ENCODE measurements at regions not wholly inside any gene's neighbourhood (a gene's known extent, or its start where the extent isn't known, plus 50 kb on each side); places are given as distances from the start of the nearest gene placed in this dataset.

GRCh38 chr1:187629075-187629474 is 800.3 kb downstream of the PLA2G4A start:
- TF ChIP-seq, protein P1, sequence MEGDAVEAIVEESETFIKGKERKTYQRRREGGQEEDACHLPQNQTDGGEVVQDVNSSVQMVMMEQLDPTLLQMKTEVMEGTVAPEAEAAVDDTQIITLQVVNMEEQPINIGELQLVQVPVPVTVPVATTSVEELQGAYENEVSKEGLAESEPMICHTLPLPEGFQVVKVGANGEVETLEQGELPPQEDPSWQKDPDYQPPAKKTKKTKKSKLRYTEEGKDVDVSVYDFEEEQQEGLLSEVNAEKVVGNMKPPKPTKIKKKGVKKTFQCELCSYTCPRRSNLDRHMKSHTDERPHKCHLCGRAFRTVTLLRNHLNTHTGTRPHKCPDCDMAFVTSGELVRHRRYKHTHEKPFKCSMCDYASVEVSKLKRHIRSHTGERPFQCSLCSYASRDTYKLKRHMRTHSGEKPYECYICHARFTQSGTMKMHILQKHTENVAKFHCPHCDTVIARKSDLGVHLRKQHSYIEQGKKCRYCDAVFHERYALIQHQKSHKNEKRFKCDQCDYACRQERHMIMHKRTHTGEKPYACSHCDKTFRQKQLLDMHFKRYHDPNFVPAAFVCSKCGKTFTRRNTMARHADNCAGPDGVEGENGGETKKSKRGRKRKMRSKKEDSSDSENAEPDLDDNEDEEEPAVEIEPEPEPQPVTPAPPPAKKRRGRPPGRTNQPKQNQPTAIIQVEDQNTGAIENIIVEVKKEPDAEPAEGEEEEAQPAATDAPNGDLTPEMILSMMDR (conservative IDR thresholded peaks at IDR 0.05; ENCODE audit: low read depth, low read length): no peak
- H3K4me3 ChIP-seq (ENCODE audit: low read length): no peak overlapping the region
- no peak for DNase-seq (ENCODE audit: low read depth)

- TF ChIP-seq, protein P1 (conservative IDR thresholded peaks at IDR 0.05; ENCODE audit: low read depth, low read length): no peak
- DNase-seq (ENCODE audit: low read depth): no peak
- H3K4me3 ChIP-seq (ENCODE audit: low read length): no peak overlapping the region
These were observed 802.1 kb downstream of the PLA2G4A start for GRCh38 chr1:187630653-187631380.

DNA sequence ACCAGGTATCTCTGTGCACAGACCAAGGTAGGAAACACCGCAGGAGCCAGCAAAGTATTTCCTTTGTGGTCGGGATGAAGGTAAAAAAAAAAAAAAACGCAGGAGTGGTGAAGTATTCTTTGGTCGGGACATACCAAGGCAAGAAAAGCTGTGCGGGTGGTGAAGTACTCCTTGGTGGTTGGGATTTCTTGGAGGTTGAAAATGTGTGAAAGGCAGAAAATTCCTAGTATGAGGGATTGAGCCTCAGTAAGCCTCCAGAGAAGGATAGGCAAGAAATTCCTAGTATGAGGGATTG is 802.6 kb downstream of the PLA2G4A start:
- no peak overlapping the region for H3K4me3 ChIP-seq (ENCODE audit: low read length)
- TF ChIP-seq, protein P1 (conservative IDR thresholded peaks at IDR 0.05; ENCODE audit: low read depth, low read length): no peak
- no peak for DNase-seq (ENCODE audit: low read depth)

DNA sequence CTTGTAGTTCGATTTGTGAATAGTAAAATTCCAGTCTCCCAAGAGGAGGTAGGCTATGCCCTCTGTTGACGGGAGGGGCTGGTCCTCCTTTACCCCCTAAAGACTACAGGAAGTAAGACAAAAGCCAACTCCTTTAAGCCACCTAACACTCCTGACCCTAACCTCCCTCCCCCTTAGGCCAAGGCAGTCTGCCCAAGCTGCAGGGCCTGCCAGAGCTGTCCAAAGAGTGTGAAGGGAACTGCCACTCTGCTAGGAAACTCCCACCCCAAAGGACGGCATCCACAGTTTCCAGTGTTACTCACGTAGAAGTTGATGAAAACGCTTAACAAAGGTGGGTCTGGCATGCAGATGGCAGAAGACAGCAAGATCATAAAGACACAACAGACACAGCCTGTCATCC is 803.2 kb downstream of the PLA2G4A start:
- no peak for DNase-seq (ENCODE audit: low read depth)
- TF ChIP-seq, protein P1 (conservative IDR thresholded peaks at IDR 0.05; ENCODE audit: low read depth, low read length): no peak
- H3K4me3 ChIP-seq (ENCODE audit: low read length): no peak overlapping the region

DNA sequence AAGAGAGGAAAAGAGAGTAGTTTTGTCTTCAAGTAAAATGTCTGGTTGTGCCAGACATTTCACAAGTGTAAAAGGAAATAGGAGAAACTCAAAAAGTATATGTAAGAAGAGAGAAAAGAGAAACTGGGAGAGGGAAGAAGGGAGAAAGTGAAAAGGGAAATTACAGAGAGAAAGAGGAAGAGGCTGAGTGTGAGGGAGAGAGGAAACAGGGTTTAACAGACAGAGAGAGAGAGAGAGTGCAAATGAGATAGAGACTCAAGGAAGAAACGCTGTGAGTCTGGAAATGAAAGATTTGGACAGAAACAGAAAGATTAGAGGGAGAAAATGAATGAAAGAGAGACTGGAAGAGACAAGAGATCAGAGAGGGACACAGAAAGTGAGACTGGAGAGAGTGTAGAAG is 806.2 kb downstream of the PLA2G4A start:
- no peak overlapping the region for H3K4me3 ChIP-seq (ENCODE audit: low read length)
- TF ChIP-seq, protein P1 (conservative IDR thresholded peaks at IDR 0.05; ENCODE audit: low read depth, low read length): no peak
- no peak for DNase-seq (ENCODE audit: low read depth)

GRCh38 chr1:187638733-187639434 is 810.1 kb downstream of the PLA2G4A start:
- DNase-seq (ENCODE audit: low read depth): no peak
- TF ChIP-seq, protein P1 (conservative IDR thresholded peaks at IDR 0.05; ENCODE audit: low read depth, low read length): no peak
- no peak overlapping the region for H3K4me3 ChIP-seq (ENCODE audit: low read length)

GRCh38 chr1:187641015-187641414 is 812.3 kb downstream of the PLA2G4A start:
- no peak overlapping the region for H3K4me3 ChIP-seq (ENCODE audit: low read length)
- DNase-seq (ENCODE audit: low read depth): no peak
- TF ChIP-seq, protein P1 (conservative IDR thresholded peaks at IDR 0.05; ENCODE audit: low read depth, low read length): no peak

All from retinal pigment epithelial cell (primary cell).